HEK293T (cell line): ENCODE measurements at regions not wholly inside any gene's neighbourhood (a gene's known extent, or its start where the extent isn't known, plus 50 kb on each side); places are given as distances from the start of the nearest gene placed in this dataset.
"Not testable (repeated sequence)": the region's sequence is repeated elsewhere in the genome, so short reads cannot be mapped to it uniquely, and the experiment has no call there.

Experiments
- ARNT ChIP-seq: fragments of 450-650 bp; IDR thresholded peaks from 2 replicates; pipeline ENCODE4 v1.6.1; 2017; ENCODE audit warnings: mild to moderate bottlenecking
- BHLHE40 ChIP-seq: fragments of 450-650 bp; IDR thresholded peaks from 2 replicates; pipeline ENCODE4 v1.6.1; 2016; ENCODE audit warnings: mild to moderate bottlenecking, moderate library complexity, borderline replicate concordance
- ELF4 ChIP-seq: fragments of 450-650 bp; IDR thresholded peaks from 2 replicates; pipeline ENCODE4 v1.6.1; 2017; ENCODE audit warnings: antibody characterized with exemption
- FOXA1 ChIP-seq: fragments of 450-650 bp; IDR thresholded peaks from 2 replicates; pipeline ENCODE4 v1.6.1; 2016; ENCODE audit warnings: mild to moderate bottlenecking
- FOXM1 ChIP-seq: fragments of 450-650 bp; IDR thresholded peaks from 2 replicates; pipeline ENCODE4 v1.6.1; 2017; ENCODE audit warnings: mild to moderate bottlenecking, borderline replicate concordance
- HDGF ChIP-seq: fragments of 450-650 bp; IDR thresholded peaks from 2 replicates; pipeline ENCODE4 v1.6.1; 2017; ENCODE audit warnings: antibody characterized with exemption, borderline replicate concordance
- LEF1 ChIP-seq: fragments of 450-650 bp; IDR thresholded peaks from 2 replicates; pipeline ENCODE4 v1.6.1; 2017; ENCODE audit warnings: mild to moderate bottlenecking, borderline replicate concordance
- NFRKB ChIP-seq: fragments of 450-650 bp; IDR thresholded peaks from 2 replicates; pipeline ENCODE4 v1.6.1; 2016; ENCODE audit warnings: mild to moderate bottlenecking, moderate library complexity
- SP1 ChIP-seq: fragments of 450-650 bp; IDR thresholded peaks from 2 replicates; pipeline ENCODE4 v1.6.1; 2017
- SUZ12 ChIP-seq: fragments of 450-650 bp; IDR thresholded peaks from 2 replicates; pipeline ENCODE4 v1.6.1; 2016; ENCODE audit warnings: mild to moderate bottlenecking
- TARDBP ChIP-seq: fragments of 450-650 bp; IDR thresholded peaks from 2 replicates; pipeline ENCODE4 v1.6.1; 2016
- ZNF384 ChIP-seq: fragments of 450-650 bp; IDR thresholded peaks from 2 replicates; pipeline ENCODE4 v1.6.1; 2016
- TF ChIP-seq, protein P1 (sequence below): fragments of 450-650 bp; IDR thresholded peaks from 2 replicates; pipeline ENCODE4 v1.6.1; 2016

DNA sequence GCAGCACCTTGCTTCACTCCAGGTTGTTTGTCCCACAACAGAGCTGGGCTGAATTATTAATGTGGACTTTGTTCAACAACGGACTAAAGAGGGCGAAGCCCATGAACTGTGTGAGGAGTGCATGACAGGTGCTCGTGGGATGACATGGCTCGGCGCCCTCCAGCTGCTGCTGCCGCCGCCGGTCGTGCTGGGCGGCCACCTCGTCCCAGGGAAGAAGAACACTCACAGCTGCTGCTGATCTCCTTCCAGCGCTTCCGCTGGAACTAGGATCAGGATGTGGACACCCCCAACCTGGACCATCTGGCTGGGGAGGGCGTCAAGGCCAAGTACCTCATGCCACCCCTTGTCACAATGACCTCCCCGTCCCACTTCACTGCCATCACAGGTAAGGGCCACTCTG is 91.4 kb upstream of the FAM90A26 start:
- not testable (repeated sequence) for TF ChIP-seq SP1, ARNT, NFRKB, SUZ12, ZNF384, LEF1, BHLHE40, HDGF, ELF4, TARDBP, FOXM1, FOXA1
- TF ChIP-seq, protein P1, sequence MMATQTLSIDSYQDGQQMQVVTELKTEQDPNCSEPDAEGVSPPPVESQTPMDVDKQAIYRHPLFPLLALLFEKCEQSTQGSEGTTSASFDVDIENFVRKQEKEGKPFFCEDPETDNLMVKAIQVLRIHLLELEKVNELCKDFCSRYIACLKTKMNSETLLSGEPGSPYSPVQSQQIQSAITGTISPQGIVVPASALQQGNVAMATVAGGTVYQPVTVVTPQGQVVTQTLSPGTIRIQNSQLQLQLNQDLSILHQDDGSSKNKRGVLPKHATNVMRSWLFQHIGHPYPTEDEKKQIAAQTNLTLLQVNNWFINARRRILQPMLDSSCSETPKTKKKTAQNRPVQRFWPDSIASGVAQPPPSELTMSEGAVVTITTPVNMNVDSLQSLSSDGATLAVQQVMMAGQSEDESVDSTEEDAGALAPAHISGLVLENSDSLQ = not testable (repeated sequence)
